GM04503 (cell line): ENCODE measurements at regions not wholly inside any gene's neighbourhood (a gene's known extent, or its start where the extent isn't known, plus 50 kb on each side); places are given as distances from the start of the nearest gene placed in this dataset.

ENCODE experiments used
- DNase-seq: peaks from one replicate; pipeline ENCODE4 v3.0.0-alpha.2; 2012; ENCODE audit warnings: low read depth

- no peak for DNase-seq
Observed at GRCh38 chr3:135865085-135865484, 100.4 kb upstream of the PPP2R3A start.

- DNase-seq, result no peak
Observed at GRCh38 chr3:135865553-135865952, 100.0 kb upstream of the PPP2R3A start.

GRCh38 chr3:135867911-135868310, 97.6 kb upstream of the PPP2R3A start:
- DNase-seq, result no peak

- DNase-seq, result no peak
Observed at GRCh38 chr3:135868801-135869200, 96.7 kb upstream of the PPP2R3A start.

- DNase-seq, result no peak
Observed at GRCh38 chr3:135869439-135870105, 96.0 kb upstream of the PPP2R3A start.

- no peak for DNase-seq
Observed at GRCh38 chr3:135871311-135871710, 94.2 kb upstream of the PPP2R3A start.

- no peak for DNase-seq
Observed at GRCh38 chr3:135874035-135874434, 91.5 kb upstream of the PPP2R3A start.

- no peak for DNase-seq
Observed at GRCh38 chr3:135878501-135878900, 87.0 kb upstream of the PPP2R3A start.

- no peak for DNase-seq
Observed at GRCh38 chr3:135885885-135886284, 79.6 kb upstream of the PPP2R3A start.

- no peak for DNase-seq
Observed at GRCh38 chr3:135887220-135887619, 78.3 kb upstream of the PPP2R3A start.

- no peak for DNase-seq
Observed at GRCh38 chr3:135889443-135889842, 76.1 kb upstream of the PPP2R3A start.

GRCh38 chr3:135891121-135891520, 74.4 kb upstream of the PPP2R3A start:
- no peak for DNase-seq

GRCh38 chr3:135895106-135895733, 70.3 kb upstream of the PPP2R3A start:
- DNase-seq, result no peak

- no peak for DNase-seq
Observed at GRCh38 chr3:135895734-135896121, 69.8 kb upstream of the PPP2R3A start.

- DNase-seq, result peak; percentile 47
Observed at GRCh38 chr3:135896613-135897012, 68.9 kb upstream of the PPP2R3A start.

- DNase-seq, result no peak
Observed at GRCh38 chr3:135897715-135898114, 67.8 kb upstream of the PPP2R3A start.

GRCh38 chr3:135898774-135899173, 66.8 kb upstream of the PPP2R3A start:
- DNase-seq, result no peak

- DNase-seq, result no peak
Observed at GRCh38 chr3:135905058-135905724, 60.3 kb upstream of the PPP2R3A start.

GRCh38 chr3:135907422-135908165, 57.9 kb upstream of the PPP2R3A start:
- no peak for DNase-seq

- DNase-seq, result no peak
Observed at GRCh38 chr3:135908225-135908624, 57.3 kb upstream of the PPP2R3A start.

- DNase-seq, result no peak
Observed at GRCh38 chr3:135908737-135909136, 56.8 kb upstream of the PPP2R3A start.

GRCh38 chr3:135911110-135911509, 54.4 kb upstream of the PPP2R3A start:
- DNase-seq, result no peak

- no peak for DNase-seq
Observed at GRCh38 chr3:135915206-135915605, 50.3 kb upstream of the PPP2R3A start.
